ENCODE measurements at regions not wholly inside any gene's neighbourhood (a gene's known extent, or its start where the extent isn't known, plus 50 kb on each side); places are given as distances from the start of the nearest gene placed in this dataset.

DNA sequence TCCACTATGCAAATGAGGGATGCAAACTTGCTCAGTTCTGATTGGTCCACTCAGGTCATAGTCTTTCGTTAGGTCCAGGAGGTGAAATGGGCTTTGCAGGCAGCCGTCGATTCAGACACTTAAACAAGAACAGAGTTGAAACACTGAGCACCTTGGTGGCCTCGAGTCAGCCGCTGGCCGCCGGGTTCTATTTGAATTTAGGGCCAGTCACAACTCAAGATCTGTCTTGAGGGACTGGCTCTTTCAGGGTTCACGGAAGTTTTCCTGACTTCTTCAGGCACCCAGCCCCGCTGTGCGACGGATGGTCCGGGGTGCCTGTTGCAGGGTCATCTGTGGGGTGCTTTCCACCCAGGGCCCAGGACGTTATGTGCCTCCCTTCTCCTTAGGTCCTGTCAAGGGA is 412.8 kb upstream of the IRX4 start:
- Histone ChIP-seq H3K4me2 (ENCODE audit: low read depth, low read length, poor library complexity, severe bottlenecking) (no peak overlapping the region), H3K4me1 (ENCODE audit: insufficient read depth, low read length, poor library complexity, severe bottlenecking) (no peaks in the 10 kb centered on the region), H3K9me2 (replicated peaks; ENCODE audit: low read depth, low read length) (no peaks in the 10 kb centered on the region), H3K9me3 (ENCODE audit: insufficient read depth, low read depth, low read length) (no peaks in the 10 kb centered on the region; the same call in 1 of the 2 replicates), H3K79me2 (ENCODE audit: insufficient read depth, low read length) (no peaks in the 10 kb centered on the region), H3K27me3 (ENCODE audit: insufficient read depth, low read length, poor library complexity, severe bottlenecking) (no peaks in the 10 kb centered on the region), H3K4me3 (ENCODE audit: low read length, poor library complexity, severe bottlenecking) (no peak overlapping the region), H4K20me1 (ENCODE audit: insufficient read depth, low read length, poor library complexity, severe bottlenecking) (no peaks in the 10 kb centered on the region), H3K36me3 (ENCODE audit: insufficient read depth, low read length) (no peaks in the 10 kb centered on the region), H2AFZ (ENCODE audit: low read length) (no peak overlapping the region), H3K9ac (ENCODE audit: low read depth, low read length, poor library complexity, severe bottlenecking) (no peak overlapping the region), H3F3A (ENCODE audit: low read depth) (no peaks in the 10 kb centered on the region)
- TF ChIP-seq EZH2phosphoT487 (IDR thresholded peaks at IDR 0.05; ENCODE audit: borderline replicate concordance) = no peak
- TF ChIP-seq, protein P1, sequence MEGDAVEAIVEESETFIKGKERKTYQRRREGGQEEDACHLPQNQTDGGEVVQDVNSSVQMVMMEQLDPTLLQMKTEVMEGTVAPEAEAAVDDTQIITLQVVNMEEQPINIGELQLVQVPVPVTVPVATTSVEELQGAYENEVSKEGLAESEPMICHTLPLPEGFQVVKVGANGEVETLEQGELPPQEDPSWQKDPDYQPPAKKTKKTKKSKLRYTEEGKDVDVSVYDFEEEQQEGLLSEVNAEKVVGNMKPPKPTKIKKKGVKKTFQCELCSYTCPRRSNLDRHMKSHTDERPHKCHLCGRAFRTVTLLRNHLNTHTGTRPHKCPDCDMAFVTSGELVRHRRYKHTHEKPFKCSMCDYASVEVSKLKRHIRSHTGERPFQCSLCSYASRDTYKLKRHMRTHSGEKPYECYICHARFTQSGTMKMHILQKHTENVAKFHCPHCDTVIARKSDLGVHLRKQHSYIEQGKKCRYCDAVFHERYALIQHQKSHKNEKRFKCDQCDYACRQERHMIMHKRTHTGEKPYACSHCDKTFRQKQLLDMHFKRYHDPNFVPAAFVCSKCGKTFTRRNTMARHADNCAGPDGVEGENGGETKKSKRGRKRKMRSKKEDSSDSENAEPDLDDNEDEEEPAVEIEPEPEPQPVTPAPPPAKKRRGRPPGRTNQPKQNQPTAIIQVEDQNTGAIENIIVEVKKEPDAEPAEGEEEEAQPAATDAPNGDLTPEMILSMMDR (conservative IDR thresholded peaks at IDR 0.05; ENCODE audit: low read length) = no peak

DNA sequence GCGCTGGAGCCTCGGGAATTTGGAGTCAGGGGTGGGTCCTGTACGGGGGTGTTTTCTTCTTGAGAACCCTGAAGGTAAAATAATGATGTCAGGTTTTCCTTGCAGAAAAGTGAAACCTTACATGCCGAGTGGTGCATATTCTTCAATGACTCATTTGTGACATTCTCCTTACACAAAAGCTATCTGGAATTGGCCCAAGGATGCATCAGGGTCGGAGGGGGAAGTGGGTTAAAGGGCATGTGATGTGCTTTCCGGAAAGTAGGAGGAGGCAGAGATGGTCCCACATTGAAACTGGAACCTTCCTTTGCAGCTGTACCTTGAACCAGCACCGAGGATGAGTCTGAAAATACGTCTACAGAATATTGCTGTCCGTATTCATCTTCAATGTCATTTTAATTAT is 411.2 kb upstream of the IRX4 start:
- H3K4me2 ChIP-seq (ENCODE audit: low read depth, low read length, poor library complexity, severe bottlenecking) = no peak overlapping the region

DNA sequence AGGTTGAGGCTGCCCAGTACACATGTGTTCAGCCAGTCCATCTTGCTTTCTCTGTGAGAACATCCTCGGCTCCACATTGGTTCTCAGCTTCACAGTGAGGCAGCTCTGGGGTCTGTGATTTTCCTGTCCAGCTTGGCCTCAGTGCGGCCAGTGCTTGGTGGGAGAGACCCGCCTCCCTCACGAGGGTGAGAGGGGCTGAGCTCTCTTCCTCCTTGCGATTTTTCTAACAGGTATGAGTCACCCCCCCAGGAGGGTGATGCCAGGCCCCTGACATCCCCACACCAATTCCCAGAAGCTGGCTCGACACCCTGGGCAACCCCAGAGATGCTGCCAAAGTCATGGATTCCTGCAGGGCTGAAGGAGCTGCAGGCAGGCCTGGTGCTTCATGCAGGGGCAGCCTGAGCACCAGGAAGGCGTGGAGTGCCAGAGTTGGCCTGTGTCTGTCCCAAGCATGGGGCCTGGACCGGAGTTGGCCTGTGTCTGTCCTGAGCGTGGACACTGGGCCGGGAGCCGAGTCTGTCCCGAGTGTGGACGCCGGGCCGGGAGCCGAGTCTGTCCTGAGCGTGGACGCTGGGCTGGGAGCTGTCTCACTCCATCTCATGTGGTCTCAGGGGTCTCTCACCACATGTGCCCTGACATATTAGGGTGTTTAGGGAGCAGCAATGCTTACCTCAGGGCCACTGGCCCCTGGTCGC is 408.6 kb upstream of the IRX4 start:
- no peak overlapping the region for H3K4me3 ChIP-seq (ENCODE audit: low read length, poor library complexity, severe bottlenecking)
- peaks cover 3% of the 10 kb centered on the region; the same call in 1 of the 2 replicates for H3K9me3 ChIP-seq (ENCODE audit: insufficient read depth, low read depth, low read length)
- no peaks in the 10 kb centered on the region for H3K4me1 ChIP-seq (ENCODE audit: insufficient read depth, low read length, poor library complexity, severe bottlenecking)
- no peaks in the 10 kb centered on the region for H3K36me3 ChIP-seq (ENCODE audit: insufficient read depth, low read length)
- H3K9ac ChIP-seq (ENCODE audit: low read depth, low read length, poor library complexity, severe bottlenecking) = no peak overlapping the region
- no peak overlapping the region for H2AFZ ChIP-seq (ENCODE audit: low read length)
- H3K27me3 ChIP-seq (ENCODE audit: insufficient read depth, low read length, poor library complexity, severe bottlenecking) = no peaks in the 10 kb centered on the region
- TF ChIP-seq EZH2phosphoT487 (IDR thresholded peaks at IDR 0.05; ENCODE audit: borderline replicate concordance) = no peak
- TF ChIP-seq, protein P1 (conservative IDR thresholded peaks at IDR 0.05; ENCODE audit: low read length) = no peak
- H4K20me1 ChIP-seq (ENCODE audit: insufficient read depth, low read length, poor library complexity, severe bottlenecking) = no peaks in the 10 kb centered on the region
- H3K9me2 ChIP-seq (replicated peaks; ENCODE audit: low read depth, low read length) = no peaks in the 10 kb centered on the region
- no peaks in the 10 kb centered on the region for H3F3A ChIP-seq (ENCODE audit: low read depth)
- H3K79me2 ChIP-seq (ENCODE audit: insufficient read depth, low read length) = no peaks in the 10 kb centered on the region
- no peak overlapping the region for H3K4me2 ChIP-seq (ENCODE audit: low read depth, low read length, poor library complexity, severe bottlenecking)

More for the DNA sequence above, 411.2 kb upstream of the IRX4 start:
- TF ChIP-seq, protein P1 (conservative IDR thresholded peaks at IDR 0.05; ENCODE audit: low read length) = no peak
- no peak for TF ChIP-seq EZH2phosphoT487 (IDR thresholded peaks at IDR 0.05; ENCODE audit: borderline replicate concordance)
- Histone ChIP-seq H3K9ac (ENCODE audit: low read depth, low read length, poor library complexity, severe bottlenecking) (no peak overlapping the region), H3K79me2 (ENCODE audit: insufficient read depth, low read length) (no peaks in the 10 kb centered on the region), H3K4me1 (ENCODE audit: insufficient read depth, low read length, poor library complexity, severe bottlenecking) (no peaks in the 10 kb centered on the region), H4K20me1 (ENCODE audit: insufficient read depth, low read length, poor library complexity, severe bottlenecking) (no peaks in the 10 kb centered on the region), H3K27me3 (ENCODE audit: insufficient read depth, low read length, poor library complexity, severe bottlenecking) (no peaks in the 10 kb centered on the region), H3K9me2 (replicated peaks; ENCODE audit: low read depth, low read length) (no peaks in the 10 kb centered on the region), H3K9me3 (ENCODE audit: insufficient read depth, low read depth, low read length) (no peaks in the 10 kb centered on the region; the same call in 1 of the 2 replicates), H3K36me3 (ENCODE audit: insufficient read depth, low read length) (no peaks in the 10 kb centered on the region), H3K4me3 (ENCODE audit: low read length, poor library complexity, severe bottlenecking) (no peak overlapping the region), H3F3A (ENCODE audit: low read depth) (no peaks in the 10 kb centered on the region), H2AFZ (ENCODE audit: low read length) (no peak overlapping the region)

All from Loucy (cell line).